ENCODE measurements at regions not wholly inside any gene's neighbourhood (a gene's known extent, or its start where the extent isn't known, plus 50 kb on each side); places are given as distances from the start of the nearest gene placed in this dataset.

GRCh38 chr11:23490557-23491235, 630.4 kb upstream of the CCDC179 start:
- Mint-ChIP-seq H3K27me3 (ENCODE audit: insufficient read depth, unreplicated experiment) (no peaks in the 10 kb centered on the region), H3K4me3 (ENCODE audit: unreplicated experiment) (no peak overlapping the region), H3K4me1 (ENCODE audit: low read depth, unreplicated experiment) (no peaks in the 10 kb centered on the region), H3K27ac (ENCODE audit: unreplicated experiment) (no peak overlapping the region), H3K9me3 (ENCODE audit: unreplicated experiment) (peaks cover 12% of the 10 kb centered on the region), H3K36me3 (ENCODE audit: insufficient read depth, unreplicated experiment) (no peaks in the 10 kb centered on the region)
- CTCF ChIA-PET, result no interaction called here
- Histone ChIP-seq H3K4me3 (ENCODE audit: low read depth, low read length) (no peak overlapping the region), H3K27me3 (replicated peaks; ENCODE audit: control insufficient read depth, insufficient read depth, low read length) (no peaks in the 10 kb centered on the region), H3K4me1 (no peaks in the 10 kb centered on the region), H3K36me3 (ENCODE audit: control insufficient read depth, insufficient read depth, low read length) (no peaks in the 10 kb centered on the region), H3K9me3 (no peaks in the 10 kb centered on the region)
- BruUV-seq (replicated peaks), result no TSS peak
- no peak for DNase-seq
- TF ChIP-seq CTCF (IDR thresholded peaks at IDR 0.05; ENCODE audit: insufficient read depth in 1 of 2, low read depth in 1 of 2, low read length in 1 of 2, severe bottlenecking in 1 of 2, unreplicated experiment in 1 of 2), result no peak
- intact Hi-C loops (cut with micrococcal nuclease; ENCODE audit: unreplicated experiment), result no loop called here
- POLR2A ChIA-PET, result no interaction called here

- Histone ChIP-seq H3K4me3 (ENCODE audit: low read depth, low read length) (no peak overlapping the region), H3K4me1 (no peaks in the 10 kb centered on the region), H3K36me3 (ENCODE audit: control insufficient read depth, insufficient read depth, low read length) (no peaks in the 10 kb centered on the region), H3K9me3 (no peaks in the 10 kb centered on the region), H3K27me3 (replicated peaks; ENCODE audit: control insufficient read depth, insufficient read depth, low read length) (no peaks in the 10 kb centered on the region)
- no peak for TF ChIP-seq CTCF (IDR thresholded peaks at IDR 0.05; ENCODE audit: insufficient read depth in 1 of 2, low read depth in 1 of 2, low read length in 1 of 2, severe bottlenecking in 1 of 2, unreplicated experiment in 1 of 2)
- Mint-ChIP-seq H3K36me3 (ENCODE audit: insufficient read depth, unreplicated experiment) (no peaks in the 10 kb centered on the region), H3K9me3 (ENCODE audit: unreplicated experiment) (no peaks in the 10 kb centered on the region), H3K27me3 (ENCODE audit: insufficient read depth, unreplicated experiment) (no peaks in the 10 kb centered on the region), H3K27ac (ENCODE audit: unreplicated experiment) (no peak overlapping the region), H3K4me1 (ENCODE audit: low read depth, unreplicated experiment) (no peaks in the 10 kb centered on the region), H3K4me3 (ENCODE audit: unreplicated experiment) (no peak overlapping the region)
- intact Hi-C loops (cut with micrococcal nuclease; ENCODE audit: unreplicated experiment), result no loop called here
- ChIA-PET POLR2A (no interaction called here), CTCF (no interaction called here)
- BruUV-seq (replicated peaks), result no TSS peak
- no peak for DNase-seq
Observed at GRCh38 chr11:23494981-23495380, 634.7 kb upstream of the CCDC179 start.

GRCh38 chr11:23496340-23496739, 636.1 kb upstream of the CCDC179 start:
- Mint-ChIP-seq H3K9me3 (ENCODE audit: unreplicated experiment) (no peaks in the 10 kb centered on the region), H3K4me3 (ENCODE audit: unreplicated experiment) (no peak overlapping the region), H3K4me1 (ENCODE audit: low read depth, unreplicated experiment) (no peaks in the 10 kb centered on the region), H3K27ac (ENCODE audit: unreplicated experiment) (no peak overlapping the region), H3K27me3 (ENCODE audit: insufficient read depth, unreplicated experiment) (no peaks in the 10 kb centered on the region), H3K36me3 (ENCODE audit: insufficient read depth, unreplicated experiment) (no peaks in the 10 kb centered on the region)
- no peak for DNase-seq
- H3K27me3 ChIP-seq (replicated peaks; ENCODE audit: control insufficient read depth, insufficient read depth, low read length), result no peaks in the 10 kb centered on the region
- no peaks in the 10 kb centered on the region for H3K4me1 ChIP-seq
- no TSS peak for BruUV-seq (replicated peaks)
- no peaks in the 10 kb centered on the region for H3K36me3 ChIP-seq (ENCODE audit: control insufficient read depth, insufficient read depth, low read length)
- ChIA-PET CTCF (no interaction called here), POLR2A (no interaction called here)
- no peak for TF ChIP-seq CTCF (IDR thresholded peaks at IDR 0.05; ENCODE audit: insufficient read depth in 1 of 2, low read depth in 1 of 2, low read length in 1 of 2, severe bottlenecking in 1 of 2, unreplicated experiment in 1 of 2)
- intact Hi-C loops (cut with micrococcal nuclease; ENCODE audit: unreplicated experiment), result no loop called here
- H3K9me3 ChIP-seq, result no peaks in the 10 kb centered on the region
- no peak overlapping the region for H3K4me3 ChIP-seq (ENCODE audit: low read depth, low read length)
